K562 (cell line): ENCODE measurements at regions not wholly inside any gene's neighbourhood (a gene's known extent, or its start where the extent isn't known, plus 50 kb on each side); places are given as distances from the start of the nearest gene placed in this dataset.

Source experiments
- CTCF ChIP-seq, 3 experiments: IDR thresholded peaks in 2 of 3; conservative IDR thresholded peaks in 1 of 3; 2 replicates each; pipeline ENCODE4 v1.5.1; 2011 to 2012; ENCODE audit warnings: low read length in 3 of 3, mild to moderate bottlenecking in 3 of 3, control low read depth in 2 of 3, improper control_type of control experiment in 1 of 3, inconsistent platforms in 1 of 3, low read depth in 1 of 3, mixed read lengths in 1 of 3, moderate library complexity in 1 of 3; ENCODE audit not compliant: insufficient read depth in 2 of 3
- EP300 ChIP-seq: IDR thresholded peaks from 2 replicates; pipeline ENCODE4 v1.6.1; 2012; ENCODE audit warnings: low read length, improper control_type of control experiment
- HDAC2 ChIP-seq: fragments of 450-650 bp; IDR thresholded peaks from 2 replicates; pipeline ENCODE4 v1.6.1; 2016; ENCODE audit warnings: mild to moderate bottlenecking
- HNRNPUL1 ChIP-seq: fragments of 200-400 bp; formaldehyde crosslinking; IDR thresholded peaks from 2 replicates; pipeline ENCODE4 v1.6.1; 2017; ENCODE audit warnings: low read length
- POLR2A ChIP-seq: fragments of 450-650 bp; conservative IDR thresholded peaks from 2 replicates; pipeline ENCODE4 v1.6.1; 2016
- POLR2AphosphoS5 ChIP-seq: IDR thresholded peaks from 2 replicates; pipeline ENCODE4 v1.6.1; 2011; ENCODE audit warnings: mild to moderate bottlenecking, low read depth, low read length, moderate library complexity; ENCODE audit not compliant: control insufficient read depth, insufficient read depth
- SIN3A ChIP-seq, 2 experiments: fragments of 150-350 bp in 1 of 2; IDR thresholded peaks; 2 replicates each; pipeline ENCODE4 v1.6.1; 2011 to 2016; ENCODE audit warnings: borderline replicate concordance in 2 of 2, low read depth in 2 of 2, low read length in 2 of 2, mild to moderate bottlenecking in 2 of 2, moderate library complexity in 2 of 2; ENCODE audit not compliant: control insufficient read depth in 1 of 2
- ZNF133 ChIP-seq: fragments of 250-450 bp; sonication (Bioruptor Pico); IDR thresholded peaks from 2 replicates; pipeline ENCODE4 v1.4.0; 2020; ENCODE audit warnings: mild to moderate bottlenecking
- ZNF584 ChIP-seq: fragments of 200-800 bp; sonication (Bioruptor generic); IDR thresholded peaks from 2 replicates; pipeline ENCODE4 v1.6.1; 2016; ENCODE audit warnings: low read depth, mild to moderate bottlenecking, missing genetic modification characterization, missing compliant biosample characterization

GRCh38 chrX:147173594-147173993 is 359.1 kb upstream of the CXorf51A start:
- TF ChIP-seq ZNF584 (CRISPR knock-in tag): no peak
- no peak for TF ChIP-seq POLR2A
- no peak for TF ChIP-seq HDAC2
- no peak for TF ChIP-seq HNRNPUL1
- no peak for TF ChIP-seq POLR2AphosphoS5
- TF ChIP-seq SIN3A (IDR thresholded peaks at IDR 0.05; ENCODE audit: borderline replicate concordance in 2 of 2, control insufficient read depth in 1 of 2, low read depth in 2 of 2, low read length in 2 of 2): no peak
- TF ChIP-seq CTCF (IDR thresholded peaks at IDR 0.05 in 2 of 3, conservative IDR thresholded peaks at IDR 0.05 in 1 of 3; ENCODE audit: insufficient read depth in 2 of 3, low read depth in 1 of 3, low read length in 3 of 3): no peak
- TF ChIP-seq ZNF133: no peak
- TF ChIP-seq EP300: no peak
